GM21529 (cell line): ENCODE measurements at regions not wholly inside any gene's neighbourhood (a gene's known extent, or its start where the extent isn't known, plus 50 kb on each side); places are given as distances from the start of the nearest gene placed in this dataset.

Experiments
- ATAC-seq: cut with Tn5 transposase; IDR thresholded peaks from one replicate; pipeline ENCODE4 v1.9.1; 2021; ENCODE audit not compliant: unreplicated experiment

GRCh38 chr4:185921583-185922555, 109.9 kb upstream of the SORBS2 start:
- ATAC-seq = no peak

DNA sequence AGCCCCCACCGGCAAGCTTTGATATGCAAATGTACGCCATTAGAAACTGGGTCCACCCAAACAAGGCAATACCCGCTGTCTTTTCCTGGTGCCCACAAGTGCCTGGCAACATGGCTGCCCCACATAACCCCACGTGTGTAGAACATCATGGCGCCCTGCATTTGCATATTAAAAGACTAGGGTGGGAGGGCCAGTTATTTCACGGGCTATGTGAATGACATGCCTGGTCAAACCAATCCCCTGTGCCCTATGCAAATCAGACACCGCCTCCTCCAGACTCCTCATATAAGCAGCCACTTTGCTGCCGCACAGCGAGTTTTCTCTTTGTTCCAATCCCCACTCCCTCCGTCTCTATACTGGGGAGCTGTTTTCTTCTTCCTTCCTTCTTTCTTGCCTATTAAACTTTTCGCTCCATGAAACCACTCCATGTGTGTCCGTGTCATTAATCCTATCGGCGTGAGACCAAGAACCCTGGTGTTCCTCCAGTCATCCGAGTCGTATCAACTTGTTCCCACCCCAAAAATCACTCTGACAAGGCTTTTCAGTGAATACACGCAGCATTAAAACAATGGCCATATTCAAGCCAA, 112.6 kb upstream of the SORBS2 start:
- ATAC-seq = no peak

DNA sequence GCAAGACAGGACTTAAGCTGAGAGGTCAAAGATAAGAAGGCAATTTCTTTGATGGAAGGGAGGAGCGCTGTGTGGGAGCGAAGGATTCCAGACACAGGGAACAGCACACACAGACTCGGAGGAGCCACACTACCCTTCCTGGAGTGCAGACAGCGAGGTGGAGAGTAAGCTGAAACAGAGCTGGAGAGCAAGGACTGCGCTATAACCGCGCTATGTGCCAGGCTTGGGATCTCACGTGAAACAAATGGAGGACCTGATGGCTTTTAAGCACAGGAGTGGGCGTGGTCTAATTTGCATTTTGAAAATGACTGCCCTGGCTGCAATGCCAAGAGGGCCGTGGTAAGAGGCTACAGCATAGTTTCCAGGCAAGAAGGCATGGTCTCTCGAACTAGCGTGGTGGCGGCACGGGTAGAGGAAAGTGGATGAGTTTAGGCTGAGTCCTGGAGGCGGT, 113.9 kb upstream of the SORBS2 start:
- ATAC-seq = no peak

- ATAC-seq = no peak
Measured at GRCh38 chr4:185931375-185931774, 119.4 kb upstream of the SORBS2 start.

GRCh38 chr4:185931986-185932385, 120.0 kb upstream of the SORBS2 start:
- no peak for ATAC-seq

DNA sequence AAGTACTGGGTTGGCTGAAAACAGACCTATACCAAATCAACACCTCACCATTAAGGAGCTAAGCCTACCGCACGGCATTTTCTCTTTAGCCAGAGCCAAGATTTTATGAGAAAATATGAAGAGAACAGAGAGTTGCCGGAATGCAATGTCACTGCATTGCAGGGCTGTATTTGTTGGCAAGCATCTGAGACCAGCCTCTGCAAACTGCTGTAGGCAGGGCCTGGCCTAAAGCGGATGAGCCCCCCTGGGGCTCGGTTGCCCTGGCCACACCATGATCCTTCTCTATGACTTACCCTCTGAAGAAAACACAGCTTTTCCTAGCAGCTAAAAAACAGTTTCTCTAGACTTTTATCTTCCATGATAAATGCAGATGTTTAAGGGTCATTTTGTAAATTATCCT, 120.5 kb upstream of the SORBS2 start:
- no peak for ATAC-seq

DNA sequence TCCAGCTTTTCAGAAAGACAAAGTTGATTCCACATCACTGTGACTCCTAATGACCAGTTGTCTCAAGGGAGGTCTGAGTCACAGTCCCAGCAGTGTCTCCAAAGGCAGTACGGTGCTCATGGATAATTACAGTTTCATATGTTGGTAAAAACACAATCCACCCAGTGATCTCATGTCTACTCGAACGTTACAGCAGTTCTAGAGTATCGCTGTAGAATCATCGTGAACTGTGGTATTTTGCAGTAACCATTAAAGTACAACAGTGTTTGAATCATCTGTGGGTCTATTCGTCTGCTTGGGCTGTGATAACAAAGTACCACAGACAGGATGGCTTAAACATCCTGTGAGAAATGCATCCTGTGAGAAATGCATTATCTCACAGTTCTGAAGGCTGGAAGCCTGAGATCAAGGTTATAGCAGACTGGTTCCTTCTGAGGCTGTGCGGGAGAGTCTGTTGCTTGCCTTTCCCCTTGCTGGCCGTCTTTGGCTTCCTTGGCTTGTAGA, 121.1 kb upstream of the SORBS2 start:
- ATAC-seq = no peak

- no peak for ATAC-seq
Measured at GRCh38 chr4:185936650-185937376, 124.8 kb upstream of the SORBS2 start.

DNA sequence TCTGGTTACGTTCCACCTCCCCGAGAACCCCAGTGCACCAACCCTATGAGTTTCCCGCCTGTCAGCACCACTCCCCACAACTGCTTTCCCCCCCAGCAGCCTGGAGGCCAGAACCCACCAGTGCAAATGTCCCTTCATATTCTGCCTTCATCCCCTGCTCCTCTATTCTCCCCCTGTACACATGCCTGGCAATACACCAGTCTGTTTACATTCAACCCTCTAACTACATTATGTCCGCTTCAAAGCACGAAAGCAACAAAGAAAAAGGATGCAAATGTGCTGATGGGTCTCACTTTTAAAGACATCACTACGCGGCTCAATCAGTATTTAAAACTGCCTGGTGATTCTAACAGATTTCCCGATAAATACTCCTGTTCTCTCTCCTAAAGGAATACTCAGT, 126.7 kb upstream of the SORBS2 start:
- no peak for ATAC-seq

GRCh38 chr4:185941461-185941860, 127.5 kb upstream of the TLR3 start:
- ATAC-seq = no peak

DNA sequence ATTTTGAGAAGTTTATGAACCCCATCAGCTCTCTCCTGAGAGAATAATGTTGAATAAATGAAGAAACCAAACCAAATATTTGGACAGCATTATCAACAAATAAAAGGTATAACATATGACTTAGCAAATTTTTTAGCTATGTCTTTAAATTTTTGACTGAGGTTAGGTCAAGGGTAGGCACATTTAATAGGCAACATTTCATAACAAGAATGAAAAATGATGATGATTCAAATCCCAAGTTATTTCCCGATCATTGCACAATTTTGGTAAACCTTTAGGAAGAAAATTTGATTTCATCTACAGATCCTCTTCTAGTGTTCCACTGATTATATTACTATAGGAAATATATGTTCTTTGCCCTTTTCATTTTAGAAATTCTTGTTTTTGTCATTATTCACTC, 123.7 kb upstream of the TLR3 start:
- no peak for ATAC-seq

DNA sequence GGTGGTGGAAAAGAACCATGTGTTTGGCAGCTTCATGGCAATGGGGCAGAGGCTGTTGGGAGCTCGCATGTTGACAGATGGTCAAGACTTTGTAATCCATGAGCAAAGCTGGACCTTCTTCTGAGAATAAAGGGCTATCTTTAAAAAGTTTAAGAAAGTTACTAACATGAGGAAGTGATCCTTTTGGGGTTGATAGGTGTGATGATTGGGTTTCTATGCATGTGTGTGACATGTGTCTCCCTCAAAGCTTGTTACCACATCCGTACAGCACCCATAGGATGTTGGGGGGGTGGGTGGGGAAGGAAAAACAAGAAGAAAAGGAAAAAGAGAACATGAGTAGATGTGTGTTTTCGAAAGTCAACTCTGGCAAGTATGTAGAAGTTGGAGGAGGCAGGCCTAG, 123.0 kb upstream of the TLR3 start:
- ATAC-seq = no peak

- no peak for ATAC-seq
Measured at GRCh38 chr4:185950891-185951290, 118.1 kb upstream of the TLR3 start.

DNA sequence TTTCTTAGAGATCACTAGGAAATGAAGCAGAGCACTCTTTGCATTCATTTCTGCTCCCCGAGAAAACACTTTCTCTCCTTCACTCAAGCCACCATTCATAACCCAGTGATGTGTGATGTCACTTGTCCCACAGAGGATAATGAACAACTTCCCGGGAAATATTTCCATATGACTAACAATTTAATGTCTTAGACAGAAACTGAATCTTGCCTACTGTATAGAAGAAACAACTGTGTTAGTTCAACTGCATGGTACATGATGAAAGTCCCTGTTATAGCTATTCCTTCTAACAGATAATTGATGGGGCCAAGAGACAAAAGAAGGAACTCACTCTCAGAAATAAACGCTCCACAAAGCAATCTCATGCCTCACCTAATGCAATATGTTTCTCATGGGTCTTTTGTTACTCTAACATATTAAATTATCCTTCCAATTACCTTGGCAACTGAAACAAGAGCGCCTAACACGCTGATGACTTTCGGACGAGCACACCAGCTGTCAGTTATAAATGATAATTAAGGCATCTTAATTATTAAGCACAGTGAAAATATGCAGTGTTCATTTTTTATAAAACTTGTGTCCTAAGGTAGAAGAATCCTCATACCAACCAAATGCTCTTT, 113.7 kb upstream of the TLR3 start:
- ATAC-seq = no peak

- ATAC-seq = no peak
Measured at GRCh38 chr4:185955826-185956543, 113.0 kb upstream of the TLR3 start.

GRCh38 chr4:185956544-185956940, 112.4 kb upstream of the TLR3 start:
- no peak for ATAC-seq

- no peak for ATAC-seq
Measured at GRCh38 chr4:185958094-185958747, 110.7 kb upstream of the TLR3 start.

DNA sequence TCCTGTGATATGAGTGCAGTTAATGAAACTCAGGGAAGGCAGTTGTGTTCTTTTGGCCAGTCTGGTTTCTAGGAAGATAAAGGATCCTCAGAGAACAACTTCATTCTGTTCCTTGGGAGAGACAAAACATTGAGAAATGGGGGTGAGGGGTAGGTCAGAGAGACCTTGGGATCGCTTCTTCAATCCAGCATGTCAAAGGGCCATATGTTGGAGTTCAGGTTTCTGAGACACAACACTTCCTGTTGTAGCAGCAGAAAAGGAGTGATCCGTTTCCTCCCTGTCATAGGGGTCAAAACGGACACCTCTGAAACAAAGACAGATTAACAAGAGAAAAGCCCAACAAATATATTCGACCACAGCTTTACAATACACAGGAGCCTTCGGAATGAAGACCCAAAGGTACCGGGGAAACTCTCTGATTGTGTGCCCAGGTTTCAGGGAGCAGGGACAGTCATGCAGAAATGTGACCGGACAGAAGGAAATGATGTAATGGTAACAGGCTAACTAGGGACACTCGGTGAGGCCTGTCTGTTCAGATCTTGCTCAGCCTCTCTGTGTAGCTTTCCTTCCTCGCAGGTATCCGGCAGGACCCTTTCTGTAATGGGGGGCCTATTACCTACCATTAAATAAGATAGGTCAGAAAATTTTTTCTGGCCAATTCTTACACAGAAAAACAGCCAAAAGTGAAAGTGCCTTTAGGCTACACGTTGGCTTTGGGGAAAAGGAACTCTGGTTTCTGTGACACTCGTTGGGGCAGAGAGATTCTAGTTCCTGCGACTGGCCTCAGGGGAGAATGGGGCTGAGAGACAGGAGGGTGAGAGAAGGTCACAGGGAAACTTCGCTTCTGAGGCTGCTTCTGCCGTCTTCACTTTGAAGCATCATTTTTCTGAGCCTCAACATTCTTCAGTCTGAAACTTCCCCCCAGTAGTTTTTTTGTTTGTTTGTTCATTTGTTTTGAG, 103.3 kb upstream of the TLR3 start:
- ATAC-seq = peak; percentile 77

DNA sequence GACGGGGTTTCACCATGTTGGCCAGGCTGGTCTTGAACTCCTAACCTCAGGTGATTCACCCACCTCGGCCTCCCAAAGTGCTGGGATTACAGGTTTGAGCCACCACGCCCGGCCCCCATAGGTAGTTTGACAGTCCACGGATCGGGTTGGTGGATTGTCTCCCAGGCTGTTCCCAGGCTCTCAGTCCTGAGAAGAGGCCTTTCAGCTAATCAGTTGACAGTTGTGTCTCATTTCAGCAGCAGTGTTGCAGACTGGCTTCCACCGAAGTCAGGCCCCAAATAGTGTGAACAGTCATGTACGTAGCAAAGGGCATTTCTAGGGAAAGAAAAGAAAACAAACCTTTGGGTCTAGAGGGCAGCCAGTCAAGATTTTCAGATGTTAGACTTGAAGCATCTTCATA, 102.4 kb upstream of the TLR3 start:
- no peak for ATAC-seq
